ENCODE measurements at regions not wholly inside any gene's neighbourhood (a gene's known extent, or its start where the extent isn't known, plus 50 kb on each side); places are given as distances from the start of the nearest gene placed in this dataset.
A peak's percentile ranks its signal among the peaks of the same experiment; 100 is the strongest.

DNA sequence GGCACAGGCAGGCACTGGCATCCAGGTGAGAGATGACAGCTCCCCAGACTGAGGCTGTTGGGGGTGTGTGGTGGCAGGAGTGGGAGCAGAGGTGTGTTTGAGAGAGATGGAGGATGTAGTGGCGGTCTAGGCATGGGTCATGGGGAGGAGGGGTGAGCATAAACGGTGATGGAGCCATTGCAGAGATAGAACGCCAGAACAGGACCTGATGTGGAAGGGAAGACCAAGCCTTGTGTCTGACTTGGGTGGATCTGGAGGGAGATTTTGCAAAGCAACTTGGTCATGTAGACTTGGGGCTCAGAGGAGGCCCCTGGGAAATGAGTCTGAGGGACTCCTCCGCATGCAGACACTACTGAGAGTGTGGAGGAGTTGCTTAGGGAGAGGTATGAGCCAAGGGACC, 50.0 kb upstream of the CLDN5 start:
- Histone ChIP-seq H3K36me3 (no peaks in the 10 kb centered on the region), H3K9ac (no peak overlapping the region), H3K4me1 (peaks cover 17% of the 10 kb centered on the region), H3K27ac (no peak overlapping the region), H4K20me1 (no peaks in the 10 kb centered on the region), H3K4me3 (no peak overlapping the region), H3K4me2 (no peak overlapping the region), H3K27me3 (no peaks in the 10 kb centered on the region), H3K9me3 (no peaks in the 10 kb centered on the region)
- TF ChIP-seq Cebpa-rat (IDR thresholded peaks at IDR 0.05): no peak

DNA sequence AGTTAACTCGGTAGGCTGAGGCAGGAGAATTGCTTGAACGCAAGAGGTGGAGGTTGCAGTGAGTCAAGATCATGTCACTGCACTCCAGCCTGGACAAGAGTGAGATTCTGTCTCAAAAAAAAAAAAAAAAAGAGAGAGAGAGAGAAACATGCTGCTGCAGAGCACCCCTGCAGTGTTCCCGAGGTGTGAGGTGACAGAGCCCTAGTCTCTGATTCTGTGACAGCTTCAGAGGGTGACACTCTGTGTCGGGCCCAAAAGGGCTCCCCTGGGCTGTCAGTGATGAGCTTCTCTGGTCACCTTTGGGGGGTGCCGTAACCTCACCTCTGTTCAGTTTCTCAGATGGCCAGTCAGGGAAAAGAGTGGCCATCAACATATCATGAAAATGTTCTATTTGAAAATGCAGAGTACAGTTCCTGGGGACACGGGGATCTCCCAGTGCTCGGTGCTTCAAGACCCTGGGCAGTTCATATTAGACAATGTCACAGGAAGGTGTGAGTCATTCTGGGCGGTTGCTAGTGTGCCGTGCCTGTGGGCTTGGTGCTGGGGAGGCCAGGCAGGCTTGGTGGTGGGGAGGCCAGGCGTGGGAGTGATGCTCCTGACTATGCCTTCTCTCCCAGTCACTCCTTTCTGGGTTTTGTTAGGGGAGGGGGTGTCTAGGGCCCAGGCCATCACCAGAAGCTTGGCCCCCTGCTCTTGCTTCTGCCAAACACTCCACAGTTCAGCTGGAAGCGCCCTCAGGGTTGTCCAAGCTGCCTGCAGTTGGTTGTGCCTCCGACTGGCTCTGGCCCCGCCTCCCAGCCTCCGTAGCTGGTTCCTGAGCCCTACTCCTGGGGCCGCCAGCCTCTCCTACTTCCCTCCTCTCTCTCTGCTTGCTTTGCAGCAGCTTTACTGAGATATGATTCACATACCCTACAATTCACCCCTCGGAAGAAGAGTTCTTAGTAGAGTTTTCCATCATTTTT, 52.5 kb upstream of the CLDN5 start:
- no peak for TF ChIP-seq Cebpa-rat (IDR thresholded peaks at IDR 0.05)
- no peaks in the 10 kb centered on the region for H3K27me3 ChIP-seq
- no peaks in the 10 kb centered on the region for H3K36me3 ChIP-seq
- H3K9ac ChIP-seq: no peak overlapping the region
- H3K27ac ChIP-seq: no peak overlapping the region
- H3K4me3 ChIP-seq: no peak overlapping the region
- no peaks in the 10 kb centered on the region for H4K20me1 ChIP-seq
- peaks cover 25% of the 10 kb centered on the region for H3K4me1 ChIP-seq
- H3K4me2 ChIP-seq: peak overlapping the region; percentile 25; the same call in 1 of the 2 replicates
- no peaks in the 10 kb centered on the region for H3K9me3 ChIP-seq

DNA sequence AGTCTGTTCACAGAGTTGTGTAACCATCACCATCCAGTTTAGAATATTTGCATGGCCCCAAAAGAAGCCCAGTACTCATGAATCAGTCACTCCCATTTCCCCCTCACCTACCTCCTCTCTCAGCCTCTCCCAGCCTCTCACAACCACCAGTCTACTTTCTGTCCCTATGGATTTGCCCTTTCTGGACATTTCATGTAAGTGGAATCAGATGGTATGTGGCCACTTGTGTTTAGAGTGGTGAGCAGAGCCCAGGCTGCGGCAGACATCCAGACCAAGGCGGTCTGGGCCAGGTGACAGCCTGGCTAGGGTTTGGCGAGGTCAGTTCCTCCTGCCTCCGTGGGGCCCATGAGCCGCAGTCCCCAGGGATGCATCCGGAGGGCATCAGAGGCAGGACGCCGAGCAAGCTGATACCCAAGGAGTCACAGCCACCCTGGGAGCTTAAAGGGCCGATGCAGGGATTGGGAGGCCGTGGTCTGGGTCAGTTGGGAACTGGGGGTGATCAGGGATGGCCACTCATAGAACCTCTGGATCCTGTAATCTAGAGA, 53.3 kb upstream of the CLDN5 start:
- no peaks in the 10 kb centered on the region for H3K36me3 ChIP-seq
- no peak overlapping the region for H3K9ac ChIP-seq
- TF ChIP-seq Cebpa-rat (IDR thresholded peaks at IDR 0.05): no peak
- no peak overlapping the region for H3K27ac ChIP-seq
- H3K4me2 ChIP-seq: peak overlapping the region; percentile 25; the same call in 1 of the 2 replicates
- H3K9me3 ChIP-seq: no peaks in the 10 kb centered on the region
- no peaks in the 10 kb centered on the region for H4K20me1 ChIP-seq
- H3K4me1 ChIP-seq: peaks cover 25% of the 10 kb centered on the region
- H3K4me3 ChIP-seq: no peak overlapping the region
- no peaks in the 10 kb centered on the region for H3K27me3 ChIP-seq

DNA sequence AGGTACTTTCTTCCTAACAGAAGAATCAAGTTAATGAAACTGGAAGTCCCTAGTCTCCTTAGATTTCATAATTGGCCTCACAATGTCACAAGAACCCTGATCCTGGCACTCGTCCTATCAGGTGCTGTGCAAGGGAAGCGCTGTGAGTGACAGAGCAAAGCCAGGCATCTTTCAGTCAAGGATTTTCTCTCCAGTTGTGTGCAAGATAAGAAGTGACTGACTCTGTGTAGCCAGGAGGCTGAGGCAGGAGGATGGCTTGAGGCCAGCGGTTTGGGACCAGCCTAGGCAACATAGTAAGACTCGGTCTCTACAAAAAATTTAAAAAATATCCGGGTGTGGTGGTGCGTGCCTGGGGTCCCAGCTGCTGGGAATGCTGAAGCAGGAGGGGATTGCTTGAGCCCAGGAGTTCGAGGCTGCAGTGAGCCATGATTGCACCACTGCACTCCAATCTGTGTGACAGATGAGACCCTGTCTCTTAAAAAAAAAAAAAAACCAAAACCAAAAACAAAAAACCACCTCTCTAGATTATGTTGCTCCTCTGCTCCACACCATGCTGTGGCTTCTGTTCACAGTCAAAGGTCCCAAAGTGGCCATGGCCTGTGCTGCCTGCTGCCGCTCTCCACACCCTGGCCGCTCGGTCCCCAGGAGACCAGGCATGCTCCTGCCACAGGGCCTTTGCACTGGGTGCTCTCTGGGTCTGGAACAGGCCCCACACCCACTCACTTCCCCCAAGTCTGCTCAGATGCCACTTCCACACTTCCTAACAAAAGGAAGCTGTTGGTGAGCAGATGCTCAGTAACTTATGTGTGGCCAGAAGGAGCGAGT, 54.2 kb upstream of the CLDN5 start:
- Histone ChIP-seq H3K27me3 (no peaks in the 10 kb centered on the region), H3K4me3 (no peak overlapping the region), H3K4me1 (peaks cover 25% of the 10 kb centered on the region), H4K20me1 (no peaks in the 10 kb centered on the region), H3K9me3 (no peaks in the 10 kb centered on the region), H3K27ac (no peak overlapping the region), H3K36me3 (no peaks in the 10 kb centered on the region), H3K9ac (no peak overlapping the region), H3K4me2 (peak overlapping the region; percentile 26; the same call in 1 of the 2 replicates)
- TF ChIP-seq Cebpa-rat (IDR thresholded peaks at IDR 0.05): no peak

DNA sequence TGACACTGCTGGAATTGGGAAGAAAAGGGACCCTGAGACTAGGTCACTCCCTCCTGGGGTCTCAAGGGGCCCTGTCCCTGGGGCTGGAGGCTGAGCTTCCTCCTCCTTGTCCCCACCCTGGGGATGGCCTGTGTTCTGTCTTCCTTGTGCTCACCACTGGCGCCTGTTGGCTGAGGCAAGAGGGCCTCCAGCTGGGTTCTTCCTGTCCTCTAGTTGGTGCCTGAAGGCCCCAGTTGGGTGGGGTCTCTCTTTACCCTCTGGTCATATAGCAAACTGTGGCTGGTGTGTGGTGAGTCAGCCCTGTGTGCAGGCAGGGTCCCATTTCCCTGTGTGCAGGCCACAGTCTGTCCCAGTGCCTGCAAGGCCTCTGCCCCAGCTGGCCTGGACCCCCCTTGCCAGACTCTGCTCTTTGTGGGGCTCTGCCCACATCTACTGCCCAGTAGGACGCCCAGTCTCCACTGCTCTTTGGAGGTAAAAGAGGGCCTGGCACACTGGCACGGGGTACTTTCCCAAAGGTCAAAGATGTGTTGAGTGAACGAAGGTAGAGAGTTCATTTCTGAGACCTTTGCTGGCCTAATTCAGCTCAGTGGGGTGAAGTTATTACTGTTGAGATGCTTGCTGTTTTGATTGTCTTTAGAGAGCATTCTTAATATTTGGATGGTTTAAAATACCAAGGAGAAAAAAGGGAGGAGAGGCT, 55.1 kb upstream of the CLDN5 start:
- Histone ChIP-seq H3K4me1 (peaks cover 25% of the 10 kb centered on the region), H3K9me3 (no peaks in the 10 kb centered on the region), H3K36me3 (no peaks in the 10 kb centered on the region), H3K27me3 (no peaks in the 10 kb centered on the region), H3K4me2 (peak overlapping the region; percentile 35), H4K20me1 (no peaks in the 10 kb centered on the region), H3K4me3 (no peak overlapping the region), H3K9ac (no peak overlapping the region), H3K27ac (no peak overlapping the region)
- TF ChIP-seq Cebpa-rat (IDR thresholded peaks at IDR 0.05): no peak

DNA sequence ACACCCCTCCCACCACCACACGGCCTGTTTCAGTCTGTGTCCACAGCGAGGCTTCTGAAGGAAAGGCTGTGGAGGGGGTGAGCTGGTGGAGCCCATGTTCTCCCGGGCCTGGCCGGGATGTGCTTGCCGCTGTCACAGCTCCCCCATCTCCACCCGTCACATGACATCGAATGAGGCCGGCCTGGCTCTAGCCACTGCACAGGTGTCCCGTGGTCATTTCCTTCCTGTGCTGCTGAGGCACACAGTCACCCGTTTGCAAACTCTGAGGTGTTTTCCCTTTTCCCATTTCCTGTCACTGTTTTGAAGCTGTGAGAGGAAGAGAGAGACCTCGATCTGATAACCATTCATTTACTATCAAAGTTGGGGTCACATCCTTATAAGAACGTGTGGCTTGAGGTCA, 55.7 kb upstream of the CLDN5 start:
- no peak overlapping the region for H3K4me3 ChIP-seq
- no peak for TF ChIP-seq Cebpa-rat (IDR thresholded peaks at IDR 0.05)
- H3K9me3 ChIP-seq: no peaks in the 10 kb centered on the region
- peaks cover 25% of the 10 kb centered on the region for H3K4me1 ChIP-seq
- H3K9ac ChIP-seq: no peak overlapping the region
- H3K27me3 ChIP-seq: no peaks in the 10 kb centered on the region
- peak overlapping the region; percentile 35 for H3K4me2 ChIP-seq
- no peaks in the 10 kb centered on the region for H3K36me3 ChIP-seq
- H4K20me1 ChIP-seq: no peaks in the 10 kb centered on the region
- H3K27ac ChIP-seq: no peak overlapping the region

DNA sequence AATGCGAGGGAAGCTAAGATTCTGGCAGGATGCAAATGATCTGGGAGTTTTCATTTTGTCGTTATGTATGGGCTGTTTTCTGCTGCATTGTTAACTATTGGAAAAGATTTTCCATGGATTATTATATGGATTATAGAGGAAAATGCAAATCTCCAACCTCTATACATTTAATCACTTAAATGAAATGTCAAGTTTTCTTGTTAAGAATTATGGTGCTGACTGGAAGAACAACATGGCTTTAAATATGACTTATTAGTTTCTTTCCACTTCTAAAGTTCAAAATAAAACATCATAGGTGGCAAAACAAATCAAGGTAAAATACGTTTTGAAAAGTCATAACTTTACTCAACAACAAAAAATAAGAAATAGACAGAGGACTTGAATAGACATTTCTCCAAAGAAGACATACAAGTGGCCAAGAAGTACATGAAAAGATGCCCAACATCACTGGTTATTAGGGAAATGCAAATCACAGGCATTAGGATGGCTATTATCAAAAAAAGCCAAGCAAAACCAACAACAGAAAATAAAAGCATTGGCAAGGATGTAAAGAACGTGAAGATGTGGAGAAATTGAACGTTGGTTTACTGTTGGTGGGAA, 56.2 kb upstream of the CLDN5 start:
- Histone ChIP-seq H3K9me3 (no peaks in the 10 kb centered on the region), H3K27me3 (no peaks in the 10 kb centered on the region), H3K4me1 (peaks cover 25% of the 10 kb centered on the region), H3K27ac (no peak overlapping the region), H4K20me1 (no peaks in the 10 kb centered on the region), H3K9ac (no peak overlapping the region), H3K36me3 (no peaks in the 10 kb centered on the region), H3K4me2 (no peak overlapping the region), H3K4me3 (no peak overlapping the region)
- no peak for TF ChIP-seq Cebpa-rat (IDR thresholded peaks at IDR 0.05)

DNA sequence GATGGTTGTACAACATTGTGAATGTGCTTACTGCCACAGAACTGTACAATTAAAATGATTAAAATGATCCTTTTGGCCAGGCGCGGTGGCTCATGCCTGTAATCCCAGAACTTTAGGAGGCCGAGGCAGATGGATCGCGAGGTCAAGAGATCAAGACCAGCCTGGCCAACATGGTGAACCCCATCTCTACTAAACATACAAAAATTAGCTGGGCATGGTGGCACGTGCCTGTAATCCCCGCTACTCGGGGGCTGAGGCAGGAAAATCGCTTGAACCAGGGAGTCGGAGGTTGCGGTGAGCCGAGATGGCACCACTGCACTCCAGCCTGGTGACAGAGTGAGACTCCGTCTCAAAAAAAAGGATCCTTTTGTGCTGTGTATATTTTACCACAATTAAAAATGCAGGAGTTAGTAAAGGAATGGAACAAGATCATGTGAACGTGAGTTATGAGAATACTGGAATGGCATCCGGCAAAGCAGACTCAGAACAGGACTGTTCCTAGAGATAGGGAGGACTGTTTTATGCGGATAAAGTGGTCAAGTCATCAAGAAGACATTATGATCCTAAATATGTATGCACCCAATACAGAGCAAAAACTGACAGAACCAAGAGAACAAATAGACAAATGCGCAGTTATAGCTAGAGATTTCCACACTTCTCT, 58.0 kb upstream of the CLDN5 start:
- Histone ChIP-seq H4K20me1 (no peaks in the 10 kb centered on the region), H3K4me3 (no peak overlapping the region), H3K4me2 (no peak overlapping the region), H3K9ac (no peak overlapping the region), H3K4me1 (peaks cover 19% of the 10 kb centered on the region), H3K27me3 (no peaks in the 10 kb centered on the region), H3K36me3 (no peaks in the 10 kb centered on the region), H3K27ac (no peak overlapping the region), H3K9me3 (no peaks in the 10 kb centered on the region)
- TF ChIP-seq Cebpa-rat (IDR thresholded peaks at IDR 0.05): no peak
